ENCODE measurements at regions not wholly inside any gene's neighbourhood (a gene's known extent, or its start where the extent isn't known, plus 50 kb on each side); places are given as distances from the start of the nearest gene placed in this dataset.

GRCh38 chr2:185240796-185241195 lies 497.8 kb upstream of the FSIP2 start:
- DNase-seq (ENCODE audit: low spot score) (no peak), ATAC-seq (no peak)
- Mint-ChIP-seq H3K4me1 (0 out of 2 replicates have a peak, but pooled peaks cover 1% of the 10 kb centered on the region), H3K27ac (no peak overlapping the region), H3K4me3 (no peak overlapping the region), H3K9me3 (peaks cover 29% of the 10 kb centered on the region), H3K36me3 (peaks cover 19% of the 10 kb centered on the region), H3K27me3 (ENCODE audit: low read depth) (no peaks in the 10 kb centered on the region)
- ChIA-PET CTCF (no interaction called here), POLR2A (no interaction called here)
- TF ChIP-seq NR3C1 (CRISPR knock-in tag; conservative IDR thresholded peaks at IDR 0.05; ENCODE audit: low read depth) (no peak), NR1H2 (CRISPR knock-in tag; IDR thresholded peaks at IDR 0.05) (no peak), CREM (CRISPR knock-in tag; IDR thresholded peaks at IDR 0.05) (no peak), ZNF396 (CRISPR knock-in tag; IDR thresholded peaks at IDR 0.05; ENCODE audit: borderline replicate concordance) (no peak), FOXP1 (CRISPR knock-in tag; IDR thresholded peaks at IDR 0.05; ENCODE audit: borderline replicate concordance) (no peak), MAX (CRISPR knock-in tag; IDR thresholded peaks at IDR 0.05) (no peak), EMX1 (CRISPR knock-in tag; IDR thresholded peaks at IDR 0.05) (no peak), SOX15 (CRISPR knock-in tag; IDR thresholded peaks at IDR 0.05) (no peak), GTF2I (CRISPR knock-in tag; conservative IDR thresholded peaks at IDR 0.05) (no peak), ZNF532 (CRISPR knock-in tag; IDR thresholded peaks at IDR 0.05; ENCODE audit: borderline replicate concordance) (no peak), ZMAT4 (CRISPR knock-in tag; IDR thresholded peaks at IDR 0.05) (no peak)

GRCh38 chr2:185241556-185241955 lies 497.0 kb upstream of the FSIP2 start:
- ChIA-PET CTCF (no interaction called here), POLR2A (no interaction called here)
- H3K27ac Mint-ChIP-seq = no peak overlapping the region
- TF ChIP-seq ATF2 (CRISPR knock-in tag; IDR thresholded peaks at IDR 0.05; ENCODE audit: borderline replicate concordance, low read depth) = no peak
- TF ChIP-seq RORB (CRISPR knock-in tag; IDR thresholded peaks at IDR 0.05) = no peak
- no peak for TF ChIP-seq ZMAT4 (CRISPR knock-in tag; IDR thresholded peaks at IDR 0.05)
- peaks cover 21% of the 10 kb centered on the region for H3K9me3 Mint-ChIP-seq
- H3K27me3 Mint-ChIP-seq (ENCODE audit: low read depth) = no peaks in the 10 kb centered on the region
- no peak overlapping the region for H3K4me3 Mint-ChIP-seq
- DNase-seq (ENCODE audit: low spot score) = no peak
- H3K36me3 Mint-ChIP-seq = peaks cover 13% of the 10 kb centered on the region
- no peak for ATAC-seq
- 0 out of 2 replicates have a peak, but pooled peaks cover 3% of the 10 kb centered on the region for H3K4me1 Mint-ChIP-seq

- Mint-ChIP-seq H3K27ac (no peak overlapping the region), H3K27me3 (ENCODE audit: low read depth) (no peaks in the 10 kb centered on the region), H3K36me3 (peaks cover 7% of the 10 kb centered on the region), H3K9me3 (peaks cover 12% of the 10 kb centered on the region), H3K4me1 (0 out of 2 replicates have a peak, but pooled peaks cover 3% of the 10 kb centered on the region), H3K4me3 (no peak overlapping the region)
- POLR2A ChIA-PET = no interaction called here
- no peak for ATAC-seq
- CTCF ChIA-PET = no interaction called here
- DNase-seq (ENCODE audit: low spot score) = no peak
- no peak for TF ChIP-seq ELF4 (CRISPR knock-in tag; IDR thresholded peaks at IDR 0.05; ENCODE audit: low read depth)
- TF ChIP-seq FOXP4 (CRISPR knock-in tag; IDR thresholded peaks at IDR 0.05) = no peak
- TF ChIP-seq NR2C2 (CRISPR knock-in tag; IDR thresholded peaks at IDR 0.05) = no peak
- TF ChIP-seq ARID4B (CRISPR knock-in tag; IDR thresholded peaks at IDR 0.05; ENCODE audit: borderline replicate concordance) = no peak
- no peak for TF ChIP-seq ZBTB21 (CRISPR knock-in tag; IDR thresholded peaks at IDR 0.05; ENCODE audit: borderline replicate concordance)
- TF ChIP-seq FOXJ3 (CRISPR knock-in tag; IDR thresholded peaks at IDR 0.05; ENCODE audit: borderline replicate concordance) = no peak
Measured at GRCh38 chr2:185242462-185242861, 496.1 kb upstream of the FSIP2 start.
